Tibial nerve (tissue), 4 donors: ENCODE measurements at regions not wholly inside any gene's neighbourhood (a gene's known extent, or its start where the extent isn't known, plus 50 kb on each side); places are given as distances from the start of the nearest gene placed in this dataset.

Source experiments
- DNase-seq, 2 donors: peaks; one replicate each; pipeline ENCODE4 v3.0.0-alpha.2; 2019; ENCODE audit warnings: low spot score in 2 of 2
- H3K27ac ChIP-seq, 4 donors: fragments of 200-600 bp; sonication (generic) in 3 of 4; one replicate each; pipeline ENCODE4 v1.5.1; 2017 to 2019; ENCODE audit warnings: mild to moderate bottlenecking in 1 of 4
- H3K27me3 ChIP-seq, 2 donors: fragments of 200-600 bp; sonication (generic) in 1 of 2; one replicate each; pipeline versions ENCODE4 v1.5.1 to v1.6.0; 2017 to 2019
- H3K36me3 ChIP-seq, 3 donors: fragments of 200-600 bp; sonication (generic); one replicate each; pipeline ENCODE4 v1.5.1; 2018 to 2019
- H3K4me1 ChIP-seq, 4 donors: fragments of 200-600 bp; sonication (generic) in 3 of 4; one replicate each; pipeline ENCODE4 v1.5.1; 2017 to 2019
- H3K4me3 ChIP-seq, 4 donors: fragments of 200-600 bp; sonication (generic) in 3 of 4; one replicate each; pipeline ENCODE4 v1.5.1; 2017 to 2019; ENCODE audit warnings: mild to moderate bottlenecking in 1 of 4, moderate library complexity in 1 of 4
- H3K9me3 ChIP-seq, 4 donors: fragments of 200-600 bp; sonication (generic) in 3 of 4; one replicate each; pipeline ENCODE4 v1.5.1; 2017 to 2019
- CTCF ChIP-seq, 5 experiments: fragments of 200-600 bp in 3 of 5; fragments of 450-650 bp in 2 of 5; sonication (generic) in 3 of 5; IDR thresholded peaks; one replicate each; pipeline ENCODE4 v1.5.1; 2016 to 2019; ENCODE audit warnings: antibody characterized with exemption in 5 of 5, mild to moderate bottlenecking in 3 of 5, moderate library complexity in 2 of 5
- EP300 ChIP-seq, 2 donors: sonication (generic); formaldehyde crosslinking; IDR thresholded peaks; one replicate each; pipeline ENCODE4 v1.6.1; 2017; ENCODE audit warnings: antibody characterized with exemption in 2 of 2, mild to moderate bottlenecking in 1 of 2
- POLR2A ChIP-seq, 2 donors: fragments of 450-650 bp; IDR thresholded peaks; one replicate each; pipeline ENCODE4 v1.6.1; 2017; ENCODE audit warnings: antibody characterized with exemption in 2 of 2, mild to moderate bottlenecking in 2 of 2, moderate library complexity in 2 of 2
- WGBS, 2 donors: methylation state at CpG; one replicate each; pipeline ENCODE4 v1.1.5; 2018; 5-methylcytosine and 5-hydroxymethylcytosine counted together

- Histone ChIP-seq H3K9me3 (no peaks in the 10 kb centered on the region), H3K27me3 (no peaks in the 10 kb centered on the region), H3K27ac (no peak overlapping the region), H3K4me3 (no peak overlapping the region), H3K4me1 (no peaks in the 10 kb centered on the region), H3K36me3 (peaks cover 0 to 14% (median 0%) of the 10 kb centered on the region in 3 donors)
- TF ChIP-seq EP300 (IDR thresholded peaks at IDR 0.05) (no peak), CTCF (IDR thresholded peaks at IDR 0.05) (no peak), POLR2A (IDR thresholded peaks at IDR 0.05) (no peak)
- DNase-seq = no peak
- 81 to 84% methylated on average over 1 of the region's 1 CpG for WGBS, 2 donors
Observed at GRCh38 chr7:96638669-96639068, 71.0 kb downstream of the SEM1 start.

DNA sequence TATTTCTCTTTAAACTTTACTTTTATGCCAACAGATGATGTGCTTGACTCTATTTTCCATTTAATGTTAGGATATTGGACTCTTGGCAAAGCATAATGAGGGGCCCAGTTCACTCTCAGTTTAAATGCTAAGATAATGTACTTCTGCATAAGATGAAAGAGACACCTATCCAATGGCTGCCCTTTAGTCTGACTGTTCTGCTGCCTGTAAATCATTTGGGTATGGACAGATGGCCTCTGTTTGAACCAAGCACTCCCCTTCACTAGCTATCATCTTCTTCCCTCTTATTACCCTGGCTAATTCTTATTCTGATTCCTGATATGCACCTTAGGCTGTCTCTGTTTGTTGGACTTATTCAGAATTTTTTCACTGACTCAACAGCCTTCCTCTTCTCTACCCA, 72.1 kb downstream of the SEM1 start:
- Histone ChIP-seq H3K27me3 (no peaks in the 10 kb centered on the region), H3K4me3 (no peak overlapping the region), H3K4me1 (no peaks in the 10 kb centered on the region), H3K27ac (no peak overlapping the region), H3K9me3 (no peaks in the 10 kb centered on the region), H3K36me3 (peaks cover 0 to 14% (median 0%) of the 10 kb centered on the region in 3 donors)
- TF ChIP-seq POLR2A (IDR thresholded peaks at IDR 0.05) = no peak
- TF ChIP-seq CTCF (IDR thresholded peaks at IDR 0.05) = no peak
- TF ChIP-seq EP300 (IDR thresholded peaks at IDR 0.05) = no peak
- DNase-seq = no peak

DNA sequence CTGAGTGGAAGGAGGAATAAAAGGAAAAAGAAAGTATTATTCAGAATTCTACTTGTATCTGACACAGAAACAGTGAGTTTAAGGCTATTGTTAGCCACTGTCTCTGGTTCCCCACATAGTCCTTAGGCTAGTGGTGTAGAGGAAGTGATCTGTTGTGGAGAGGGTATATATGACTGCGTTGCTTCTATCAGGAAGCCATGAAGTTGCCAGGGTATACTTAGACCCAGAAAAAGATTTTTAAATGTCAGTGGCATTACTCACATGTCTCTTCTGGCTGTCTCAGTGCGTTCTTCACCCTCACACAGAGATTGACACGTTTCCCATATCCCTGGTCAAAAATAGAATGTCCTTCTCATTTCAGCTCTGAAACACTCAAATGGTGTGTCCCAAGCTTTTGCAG, 72.7 kb downstream of the SEM1 start:
- Histone ChIP-seq H3K9me3 (no peaks in the 10 kb centered on the region), H3K4me3 (no peak overlapping the region), H3K4me1 (no peaks in the 10 kb centered on the region), H3K27me3 (no peaks in the 10 kb centered on the region), H3K36me3 (peaks cover 0 to 14% (median 0%) of the 10 kb centered on the region in 3 donors), H3K27ac (no peak overlapping the region)
- DNase-seq = no peak
- WGBS, 2 donors = 79 to 82% methylated on average over 3 of the region's 3 CpGs
- no peak for TF ChIP-seq EP300 (IDR thresholded peaks at IDR 0.05)
- no peak for TF ChIP-seq CTCF (IDR thresholded peaks at IDR 0.05)
- TF ChIP-seq POLR2A (IDR thresholded peaks at IDR 0.05) = no peak

DNA sequence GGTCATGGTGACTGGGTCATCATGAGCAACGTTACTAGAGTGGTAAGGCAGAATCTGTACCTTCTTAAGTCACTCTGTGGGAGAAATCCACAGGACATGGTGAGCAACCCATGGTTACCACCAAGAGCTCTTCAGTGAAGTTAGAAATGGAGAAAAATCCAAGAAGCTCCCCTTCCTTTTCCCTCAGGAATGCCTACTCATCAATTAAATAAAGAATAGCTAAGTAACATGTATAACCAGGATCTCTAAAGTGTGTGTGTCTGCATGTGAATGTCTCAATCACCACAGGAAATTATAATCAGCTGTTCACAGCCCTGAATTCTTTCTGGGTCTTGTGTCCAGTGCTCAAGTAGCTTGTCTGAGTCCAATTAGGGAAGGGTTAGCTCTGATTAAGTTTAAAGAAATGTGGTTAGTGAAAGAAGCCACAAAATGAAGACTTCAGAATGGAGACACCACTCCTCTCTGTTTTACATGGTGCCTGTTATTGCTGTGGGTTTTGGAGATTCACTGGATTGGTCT, 73.2 kb downstream of the SEM1 start:
- no peak overlapping the region for H3K4me3 ChIP-seq
- H3K36me3 ChIP-seq = peaks cover 0 to 14% (median 0%) of the 10 kb centered on the region in 3 donors
- WGBS, 2 donors = 81 to 85% methylated on average over 1 of the region's 1 CpG
- H3K4me1 ChIP-seq = no peaks in the 10 kb centered on the region
- no peaks in the 10 kb centered on the region for H3K27me3 ChIP-seq
- no peaks in the 10 kb centered on the region for H3K9me3 ChIP-seq
- H3K27ac ChIP-seq = no peak overlapping the region
- no peak for TF ChIP-seq POLR2A (IDR thresholded peaks at IDR 0.05)
- TF ChIP-seq EP300 (IDR thresholded peaks at IDR 0.05) = no peak
- no peak for TF ChIP-seq CTCF (IDR thresholded peaks at IDR 0.05)
- no peak for DNase-seq

- Histone ChIP-seq H3K27ac (no peak overlapping the region), H3K4me1 (no peaks in the 10 kb centered on the region), H3K9me3 (peaks cover 0 to 12% (median 4%) of the 10 kb centered on the region in 4 donors), H3K36me3 (no peaks in the 10 kb centered on the region), H3K4me3 (no peak overlapping the region), H3K27me3 (no peaks in the 10 kb centered on the region)
- WGBS, 2 donors = 48 to 83% methylated on average over 1 to 2 of the region's 2 CpGs
- TF ChIP-seq EP300 (IDR thresholded peaks at IDR 0.05) (no peak), CTCF (IDR thresholded peaks at IDR 0.05) (no peak), POLR2A (IDR thresholded peaks at IDR 0.05) (no peak)
- no peak for DNase-seq
Observed at GRCh38 chr7:96629884-96630283, 79.8 kb downstream of the SEM1 start.
